T-cell (primary cell): ENCODE measurements at regions not wholly inside any gene's neighbourhood (a gene's known extent, or its start where the extent isn't known, plus 50 kb on each side); places are given as distances from the start of the nearest gene placed in this dataset.

ENCODE experiments used
- ATAC-seq, 4 experiments: fragments of 200-7000 bp in 3 of 4; fragments of 150-1000 bp in 1 of 4; cut with Tn5 transposase; replicated peaks in 1 of 4; 1 replicate in 3 of 4; 2 replicates in 1 of 4; pipeline ENCODE4 v1.10.0; 2021; ENCODE audit warnings: moderate library complexity in 3 of 4, mild to moderate bottlenecking in 2 of 4, moderate number of reproducible peaks in 1 of 4
- CTCF ChIA-PET, 2 donors: fragments of 300-600 bp; sonication (Branson Sonifier 250); formaldehyde crosslinking; loops; one replicate each; lab custom pipeline; 2022; ENCODE audit warnings: antibody characterized with exemption in 2 of 2; lab: Charles Lee
- POLR2A ChIA-PET, 2 donors: fragments of 300-600 bp; sonication (Branson Sonifier 250); formaldehyde crosslinking; loops; one replicate each; lab custom pipeline; 2022; ENCODE audit warnings: antibody characterized with exemption in 2 of 2; lab: Charles Lee
- DNase-seq, 35 experiments: peaks; one replicate each; pipeline versions ENCODE4 v3.0.0 to v3.0.0-alpha.2; 2013 to 2023
- H3K27ac ChIP-seq: one replicate; pipeline ENCODE4 v1.5.1; 2013; ENCODE audit warnings: low read length
- H3K27me3 ChIP-seq, 2 experiments: replicated peaks in 1 of 2; 1 replicate in 1 of 2; 2 replicates in 1 of 2; pipeline versions ENCODE4 v1.6.1 to v1.7.0; 2013; ENCODE audit warnings: low read length in 1 of 2, mixed read lengths in 1 of 2; ENCODE audit not compliant: control insufficient read depth in 2 of 2, insufficient read depth in 2 of 2; ENCODE audit errors: extremely low read depth in 1 of 2
- H3K36me3 ChIP-seq, 2 donors: 1 replicate in 1 of 2; 2 replicates in 1 of 2; pipeline versions ENCODE4 v1.6.1 to v1.7.0; 2013; ENCODE audit warnings: low read length in 1 of 2; ENCODE audit not compliant: control insufficient read depth in 2 of 2, insufficient read depth in 1 of 2; ENCODE audit errors: extremely low read depth in 1 of 2
- H3K4me1 ChIP-seq, 2 experiments: 1 replicate in 1 of 2; 2 replicates in 1 of 2; pipeline versions ENCODE4 v1.6.1 to v1.7.0; 2013; ENCODE audit warnings: low read length in 2 of 2, mixed read lengths in 1 of 2; ENCODE audit not compliant: insufficient read depth in 2 of 2, control insufficient read depth in 1 of 2; ENCODE audit errors: extremely low read depth in 1 of 2
- H3K4me3 ChIP-seq, 2 donors: 1 replicate in 1 of 2; 2 replicates in 1 of 2; pipeline versions ENCODE4 v1.5.1 to v1.7.0; 2013; ENCODE audit warnings: mild to moderate bottlenecking in 2 of 2, low read length in 1 of 2, moderate library complexity in 1 of 2; ENCODE audit not compliant: control insufficient read depth in 1 of 2; ENCODE audit errors: extremely low read depth in 1 of 2
- H3K9me3 ChIP-seq: 2 replicates; pipeline ENCODE4 v1.7.0; 2013
- H3K27ac Mint-ChIP-seq, 2 donors: one replicate each; pipeline ENCODE4 v1.8.0; 2020 to 2021; ENCODE audit warnings: mild to moderate bottlenecking in 2 of 2, mixed read lengths in 2 of 2
- H3K27me3 Mint-ChIP-seq, 2 donors: one replicate each; pipeline ENCODE4 v1.8.0; 2021 to 2022; ENCODE audit warnings: mixed read lengths in 2 of 2
- H3K36me3 Mint-ChIP-seq: one replicate; pipeline ENCODE4 v1.8.0; 2021; ENCODE audit warnings: mixed read lengths
- H3K4me1 Mint-ChIP-seq, 3 donors: one replicate each; pipeline ENCODE4 v1.8.0; 2020 to 2022; ENCODE audit warnings: mixed read lengths in 3 of 3, mild to moderate bottlenecking in 1 of 3
- H3K4me3 Mint-ChIP-seq, 3 donors: one replicate each; pipeline ENCODE4 v1.8.0; 2020 to 2022; ENCODE audit warnings: mild to moderate bottlenecking in 3 of 3, mixed read lengths in 3 of 3, moderate library complexity in 3 of 3
- H3K9me3 Mint-ChIP-seq, 3 donors: one replicate each; pipeline ENCODE4 v1.8.0; 2020 to 2022; ENCODE audit warnings: mixed read lengths in 3 of 3
- WGBS: methylation state at CpG from one replicate; pipeline ENCODE4 v1.1.5; 2013; ENCODE audit warnings: missing lambda C conversion rate; ENCODE audit not compliant: insufficient coverage; 5-methylcytosine and 5-hydroxymethylcytosine counted together

DNA sequence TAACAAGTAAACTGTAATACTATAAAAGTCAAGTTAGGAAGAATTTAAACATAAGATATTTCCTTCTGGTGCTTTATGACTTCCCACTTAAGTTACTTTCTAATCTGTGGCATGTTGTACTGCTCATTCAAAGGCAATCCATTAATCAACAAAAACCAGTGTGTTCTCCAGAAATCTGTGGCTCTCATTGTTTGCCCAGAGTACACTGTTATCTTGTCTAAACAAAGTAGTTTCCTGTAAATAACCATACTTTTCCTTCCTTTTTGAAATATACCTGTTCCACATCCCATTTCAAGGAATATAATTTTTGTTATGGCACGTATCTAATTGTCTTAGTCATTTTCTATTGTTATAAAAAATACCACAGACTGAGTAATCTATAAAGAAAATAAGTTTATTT lies 184.1 kb downstream of the CCER1 start:
- Mint-ChIP-seq H3K27ac (no peak overlapping the region), H3K4me1 (no peaks in the 10 kb centered on the region), H3K9me3 (no peaks in the 10 kb centered on the region), H3K27me3 (peaks cover 0 to 8% of the 10 kb centered on the region in 2 donors), H3K36me3 (no peaks in the 10 kb centered on the region), H3K4me3 (no peak overlapping the region)
- ChIA-PET CTCF (no interaction called here), POLR2A (no interaction called here)
- Histone ChIP-seq H3K9me3 (no peaks in the 10 kb centered on the region), H3K27ac (no peak overlapping the region), H3K4me1 (no peaks in the 10 kb centered on the region), H3K36me3 (no peaks in the 10 kb centered on the region), H3K4me3 (no peak overlapping the region), H3K27me3 (no peaks in the 10 kb centered on the region)
- ATAC-seq (no peak), DNase-seq (no peak)
- WGBS: no CpG with 5 or more reads among the region's 1 CpG

DNA sequence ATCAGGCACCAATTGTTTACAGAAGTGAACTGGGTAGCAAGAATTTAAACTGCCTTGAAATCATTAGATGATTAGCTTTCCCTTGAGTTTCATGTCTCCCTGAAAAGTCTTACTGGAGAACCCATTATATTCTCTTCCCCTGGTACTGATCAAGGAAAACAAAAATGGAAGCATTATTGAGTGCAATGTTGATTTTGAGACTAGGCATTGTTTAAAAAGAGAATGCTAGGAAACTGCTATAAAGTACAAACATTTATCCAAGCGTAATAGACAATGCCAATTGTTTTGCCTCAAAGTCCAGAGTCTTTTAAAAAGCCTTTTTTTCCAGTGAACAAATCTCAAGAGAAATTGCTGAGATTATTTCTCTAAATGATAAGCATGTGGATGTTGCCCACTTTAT lies 197.0 kb downstream of the CCER1 start:
- Mint-ChIP-seq H3K4me1 (no peaks in the 10 kb centered on the region), H3K4me3 (no peak overlapping the region), H3K36me3 (no peaks in the 10 kb centered on the region), H3K27ac (no peak overlapping the region), H3K9me3 (peaks cover 0 to 5% (median 4%) of the 10 kb centered on the region in 3 donors), H3K27me3 (no peaks in the 10 kb centered on the region)
- ATAC-seq (no peak), DNase-seq (no peak)
- Histone ChIP-seq H3K36me3 (no peaks in the 10 kb centered on the region), H3K27me3 (peaks cover 0 to 9% of the 10 kb centered on the region in 2 experiments), H3K9me3 (no peaks in the 10 kb centered on the region), H3K4me1 (no peaks in the 10 kb centered on the region), H3K4me3 (no peak overlapping the region), H3K27ac (no peak overlapping the region)
- ChIA-PET POLR2A (no interaction called here), CTCF (no interaction called here)
- no CpG with 5 or more reads among the region's 1 CpG for WGBS

DNA sequence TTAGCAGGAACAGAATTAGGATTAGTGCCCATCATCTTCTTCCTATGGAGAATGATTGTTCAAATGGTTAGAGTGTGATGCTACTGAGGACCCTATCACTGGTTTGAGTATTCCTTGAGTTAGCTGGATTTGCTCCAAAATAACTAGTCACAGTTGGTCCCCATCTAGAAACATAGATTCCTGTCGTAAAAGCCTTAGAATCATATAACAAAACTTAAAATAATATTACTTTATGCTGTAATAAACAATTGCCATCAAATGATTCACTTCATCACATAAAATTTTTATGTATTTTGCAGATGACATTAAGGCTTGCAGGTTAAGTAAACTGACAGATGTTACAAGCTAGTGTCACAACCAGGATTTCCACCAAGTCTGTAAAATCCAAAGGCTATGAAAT lies 209.8 kb downstream of the CCER1 start:
- Mint-ChIP-seq H3K9me3 (peaks cover 0 to 11% (median 10%) of the 10 kb centered on the region in 3 donors), H3K4me3 (no peak overlapping the region), H3K27me3 (no peaks in the 10 kb centered on the region), H3K27ac (no peak overlapping the region), H3K36me3 (no peaks in the 10 kb centered on the region), H3K4me1 (no peaks in the 10 kb centered on the region)
- POLR2A ChIA-PET: no interaction called here
- Histone ChIP-seq H3K4me3 (no peak overlapping the region), H3K9me3 (no peaks in the 10 kb centered on the region), H3K4me1 (no peaks in the 10 kb centered on the region), H3K27me3 (no peaks in the 10 kb centered on the region), H3K36me3 (no peaks in the 10 kb centered on the region), H3K27ac (no peak overlapping the region)
- WGBS: no CpG with 5 or more reads among the region's 1 CpG
- CTCF ChIA-PET: no interaction called here
- no peak for ATAC-seq
- DNase-seq: no peak

DNA sequence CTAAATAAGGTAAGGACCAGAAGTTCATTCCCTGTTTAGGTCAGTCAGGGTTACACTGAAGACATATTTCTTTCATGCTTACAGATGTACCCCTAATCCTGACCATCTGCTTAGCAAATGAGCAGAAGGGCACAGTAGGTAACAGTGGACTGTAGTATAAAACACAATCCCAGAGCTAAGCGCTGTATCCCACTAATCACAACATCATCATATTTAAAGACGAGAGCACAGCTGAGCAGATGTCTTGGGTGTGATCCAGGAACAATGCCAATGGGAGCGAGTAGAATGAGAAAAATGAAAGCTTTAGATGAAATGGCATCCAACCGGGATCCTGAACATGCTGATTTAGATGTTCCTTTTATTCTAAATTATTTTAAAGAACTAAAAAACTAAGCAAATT lies 213.4 kb downstream of the CCER1 start:
- no peaks in the 10 kb centered on the region for H3K36me3 Mint-ChIP-seq
- Histone ChIP-seq H3K4me3 (no peak overlapping the region), H3K36me3 (no peaks in the 10 kb centered on the region), H3K27me3 (no peaks in the 10 kb centered on the region), H3K27ac (no peak overlapping the region), H3K4me1 (no peaks in the 10 kb centered on the region), H3K9me3 (no peaks in the 10 kb centered on the region)
- peaks cover 0 to 6% (median 6%) of the 10 kb centered on the region in 3 donors for H3K9me3 Mint-ChIP-seq
- ATAC-seq: no peak
- no peak overlapping the region for H3K4me3 Mint-ChIP-seq
- ChIA-PET CTCF (no interaction called here), POLR2A (no interaction called here)
- no peak for DNase-seq
- no CpG with 5 or more reads among the region's 4 CpGs for WGBS
- no peaks in the 10 kb centered on the region for H3K27me3 Mint-ChIP-seq
- no peaks in the 10 kb centered on the region for H3K4me1 Mint-ChIP-seq
- H3K27ac Mint-ChIP-seq: no peak overlapping the region

DNA sequence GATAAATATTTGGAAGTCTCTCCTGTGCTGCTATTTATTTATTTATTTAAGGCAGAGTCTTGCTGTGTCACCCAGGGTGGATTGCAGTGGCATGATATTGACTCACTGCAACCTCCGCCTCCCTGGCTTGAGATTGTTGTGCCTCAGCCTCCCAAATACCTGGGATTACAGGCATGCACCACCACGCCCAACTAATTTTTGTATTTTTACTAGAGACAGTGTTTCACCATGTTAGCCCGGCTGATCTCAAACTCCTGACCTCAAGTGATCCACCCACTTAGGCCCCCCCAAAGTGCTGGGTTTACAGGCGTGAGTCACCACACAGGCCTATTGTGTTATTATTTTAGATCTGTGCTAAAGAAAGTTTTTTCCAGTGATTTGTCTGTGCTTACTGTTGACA lies 225.2 kb downstream of the CCER1 start:
- Mint-ChIP-seq H3K4me3 (no peak overlapping the region), H3K27me3 (no peaks in the 10 kb centered on the region)
- ATAC-seq: no peak

DNA sequence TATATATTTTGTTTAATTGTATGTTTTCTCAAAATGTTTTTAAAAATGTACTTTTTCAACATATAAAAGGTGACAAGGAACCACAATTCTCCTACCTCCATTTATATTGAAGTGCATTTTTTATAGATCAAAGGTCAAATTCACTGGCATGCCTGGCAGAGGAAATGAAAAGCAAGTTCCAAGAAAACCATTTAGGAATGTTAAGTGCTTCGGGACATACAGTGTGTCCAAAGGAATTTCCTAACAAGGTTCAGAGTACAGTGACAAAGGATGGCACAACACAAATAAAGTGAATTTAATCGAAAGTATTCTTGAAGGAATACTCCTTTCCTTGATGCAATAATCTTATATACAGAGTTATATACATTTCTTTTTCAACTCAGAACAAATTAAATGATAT lies 242.3 kb downstream of the CCER1 start:
- Histone ChIP-seq H3K4me3 (no peak overlapping the region), H3K36me3 (no peaks in the 10 kb centered on the region), H3K27me3 (no peaks in the 10 kb centered on the region), H3K4me1 (no peaks in the 10 kb centered on the region), H3K27ac (no peak overlapping the region), H3K9me3 (no peaks in the 10 kb centered on the region)
- no peak for DNase-seq
- POLR2A ChIA-PET: no interaction called here
- no peak overlapping the region for H3K27ac Mint-ChIP-seq
- WGBS: 57% methylated on average over 1 of the region's 2 CpGs
- no peaks in the 10 kb centered on the region for H3K36me3 Mint-ChIP-seq
- no peaks in the 10 kb centered on the region for H3K9me3 Mint-ChIP-seq
- CTCF ChIA-PET: no interaction called here
- no peak overlapping the region for H3K4me3 Mint-ChIP-seq
- no peaks in the 10 kb centered on the region for H3K27me3 Mint-ChIP-seq
- no peak for ATAC-seq
- no peaks in the 10 kb centered on the region for H3K4me1 Mint-ChIP-seq

More for the DNA sequence above, 225.2 kb downstream of the CCER1 start:
- WGBS: no CpG with 5 or more reads among the region's 4 CpGs
- no peak overlapping the region for H3K4me3 ChIP-seq
- H3K9me3 ChIP-seq: no peaks in the 10 kb centered on the region
- ChIA-PET POLR2A (no interaction called here), CTCF (no interaction called here)
- H3K4me1 Mint-ChIP-seq: no peaks in the 10 kb centered on the region
- H3K27ac Mint-ChIP-seq: no peak overlapping the region
- no peaks in the 10 kb centered on the region for H3K36me3 Mint-ChIP-seq
- H3K36me3 ChIP-seq: no peaks in the 10 kb centered on the region
- no peaks in the 10 kb centered on the region for H3K4me1 ChIP-seq
- H3K27ac ChIP-seq: no peak overlapping the region
- no peaks in the 10 kb centered on the region for H3K27me3 ChIP-seq
- peaks cover 0 to 5% (median 4%) of the 10 kb centered on the region in 3 donors for H3K9me3 Mint-ChIP-seq
- no peak for DNase-seq

DNA sequence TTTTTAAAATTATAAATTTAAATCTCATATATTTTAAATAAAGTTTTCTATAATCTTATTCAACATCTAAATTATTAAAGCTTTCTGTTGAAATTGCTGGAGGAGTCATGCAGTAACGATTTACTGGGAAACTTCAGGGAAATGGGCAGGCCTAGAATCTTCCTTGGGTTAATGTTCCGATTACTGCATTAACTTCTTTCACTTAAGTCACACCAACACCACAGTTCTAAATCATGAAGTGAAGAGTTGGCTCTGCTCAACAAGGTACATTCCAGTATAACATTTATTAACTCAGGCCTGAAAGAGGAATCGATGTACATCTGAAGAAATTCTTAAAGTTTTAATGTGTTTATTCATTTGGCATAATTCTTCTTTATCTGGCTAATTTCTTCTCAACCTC lies 244.3 kb downstream of the CCER1 start:
- H3K4me1 Mint-ChIP-seq: no peaks in the 10 kb centered on the region
- H3K36me3 Mint-ChIP-seq: no peaks in the 10 kb centered on the region
- ATAC-seq: no peak
- no peaks in the 10 kb centered on the region for H3K36me3 ChIP-seq
- no peaks in the 10 kb centered on the region for H3K9me3 Mint-ChIP-seq
- ChIA-PET POLR2A (no interaction called here), CTCF (no interaction called here)
- H3K4me3 ChIP-seq: no peak overlapping the region
- no peaks in the 10 kb centered on the region for H3K4me1 ChIP-seq
- no peaks in the 10 kb centered on the region for H3K27me3 Mint-ChIP-seq
- H3K9me3 ChIP-seq: no peaks in the 10 kb centered on the region
- DNase-seq: no peak
- H3K4me3 Mint-ChIP-seq: no peak overlapping the region
- no peaks in the 10 kb centered on the region for H3K27me3 ChIP-seq
- WGBS: no CpG with 5 or more reads among the region's 3 CpGs
- H3K27ac ChIP-seq: no peak overlapping the region
- H3K27ac Mint-ChIP-seq: no peak overlapping the region
